OCI-LY7 (cell line): ENCODE measurements at regions not wholly inside any gene's neighbourhood (a gene's known extent, or its start where the extent isn't known, plus 50 kb on each side); places are given as distances from the start of the nearest gene placed in this dataset.

Source experiments
- BruUV-seq: library from RNA; stranded (reverse); fragments of 400-500 nt; replicated peaks from 2 replicates; lab custom pipeline; 2021; lab: Mats Ljungman, UMichigan
- CTCF ChIA-PET: fragments of 300-600 bp; sonication (Branson Sonifier 250); formaldehyde crosslinking; loops from one replicate; lab custom pipeline; 2022; ENCODE audit warnings: antibody characterized with exemption; ENCODE audit not compliant: unreplicated experiment; lab: Charles Lee
- POLR2A ChIA-PET: fragments of 300-600 bp; sonication (Branson Sonifier 250); formaldehyde crosslinking; loops from one replicate; lab custom pipeline; 2022; ENCODE audit warnings: antibody characterized with exemption; lab: Charles Lee
- DNase-seq: peaks from one replicate; pipeline ENCODE4 v3.0.0-alpha.2; 2015; ENCODE audit warnings: low spot score
- H2AFZ ChIP-seq: fragments of 200-600 bp; sonication (generic), shearing (Covaris generic); 2 replicates; pipeline ENCODE4 v1.6.1; 2014; ENCODE audit warnings: mild to moderate bottlenecking, antibody characterized with exemption, low read length, moderate library complexity
- H3K27ac ChIP-seq: fragments of 200-600 bp; sonication (generic); 2 replicates; pipeline ENCODE4 v1.5.1; 2014; ENCODE audit warnings: mixed run types, low read depth, mild to moderate bottlenecking, moderate library complexity, low read length, inconsistent platforms; ENCODE audit not compliant: poor library complexity, severe bottlenecking
- H3K36me3 ChIP-seq: fragments of 200-600 bp; sonication (generic); 2 replicates; pipeline ENCODE4 v1.6.1; 2014; ENCODE audit warnings: mild to moderate bottlenecking, antibody characterized with exemption, low read length, moderate library complexity, mixed read lengths; ENCODE audit not compliant: insufficient read depth
- H3K4me1 ChIP-seq: fragments of 200-600 bp; sonication (generic); 2 replicates; pipeline ENCODE4 v1.5.1; 2014; ENCODE audit warnings: mild to moderate bottlenecking, low read length; ENCODE audit not compliant: insufficient read depth, poor library complexity, severe bottlenecking
- H3K4me2 ChIP-seq: fragments of 200-600 bp; sonication (generic); 2 replicates; pipeline ENCODE4 v1.6.1; 2014; ENCODE audit warnings: mild to moderate bottlenecking, low read length
- H3K4me3 ChIP-seq: fragments of 200-600 bp; sonication (generic); 2 replicates; pipeline ENCODE4 v1.5.1; 2014; ENCODE audit warnings: mild to moderate bottlenecking, low read depth, low read length; ENCODE audit not compliant: poor library complexity, severe bottlenecking
- H3K79me2 ChIP-seq: fragments of 200-600 bp; sonication (generic); 2 replicates; pipeline ENCODE4 v1.6.1; 2016; ENCODE audit warnings: low read depth, mild to moderate bottlenecking, low read length, moderate library complexity, mixed read lengths; ENCODE audit not compliant: insufficient read depth
- H3K9me2 ChIP-seq: fragments of 200-600 bp; sonication (generic); 2 replicates; pipeline ENCODE4 v1.6.1; 2016; ENCODE audit warnings: mild to moderate bottlenecking, low read length, mixed read lengths; ENCODE audit not compliant: insufficient read depth
- H3K9me3 ChIP-seq: fragments of 200-600 bp; sonication (generic); 2 replicates; pipeline ENCODE4 v1.6.1; 2014; ENCODE audit warnings: mild to moderate bottlenecking, mixed run types, low read length, mixed read lengths
- H4K20me1 ChIP-seq: fragments of 200-600 bp; sonication (generic); 2 replicates; pipeline ENCODE4 v1.6.1; 2014; ENCODE audit warnings: mild to moderate bottlenecking, antibody characterized with exemption, low read length, moderate library complexity, mixed read lengths; ENCODE audit not compliant: insufficient read depth
- EZH2phosphoT487 ChIP-seq: fragments of 200-600 bp; sonication (generic); IDR thresholded peaks from 2 replicates; pipeline ENCODE4 v1.6.1; 2018; ENCODE audit warnings: low read depth, borderline replicate concordance, mild to moderate bottlenecking, mixed run types, antibody characterized with exemption, low read length, moderate library complexity, mixed read lengths
- intact Hi-C: fragments of 100-400 bp; cut with micrococcal nuclease; formaldehyde crosslinking; loops from one replicate; pipeline ENCODE4 v1.10.0; 2022; ENCODE audit not compliant: unreplicated experiment
- TF ChIP-seq, protein P1 (sequence below): fragments of 200-600 bp; sonication (generic); conservative IDR thresholded peaks from 2 replicates; pipeline ENCODE4 v1.5.1; 2014; ENCODE audit warnings: mild to moderate bottlenecking, antibody characterized with exemption, low read length, moderate library complexity, mixed read lengths

DNA sequence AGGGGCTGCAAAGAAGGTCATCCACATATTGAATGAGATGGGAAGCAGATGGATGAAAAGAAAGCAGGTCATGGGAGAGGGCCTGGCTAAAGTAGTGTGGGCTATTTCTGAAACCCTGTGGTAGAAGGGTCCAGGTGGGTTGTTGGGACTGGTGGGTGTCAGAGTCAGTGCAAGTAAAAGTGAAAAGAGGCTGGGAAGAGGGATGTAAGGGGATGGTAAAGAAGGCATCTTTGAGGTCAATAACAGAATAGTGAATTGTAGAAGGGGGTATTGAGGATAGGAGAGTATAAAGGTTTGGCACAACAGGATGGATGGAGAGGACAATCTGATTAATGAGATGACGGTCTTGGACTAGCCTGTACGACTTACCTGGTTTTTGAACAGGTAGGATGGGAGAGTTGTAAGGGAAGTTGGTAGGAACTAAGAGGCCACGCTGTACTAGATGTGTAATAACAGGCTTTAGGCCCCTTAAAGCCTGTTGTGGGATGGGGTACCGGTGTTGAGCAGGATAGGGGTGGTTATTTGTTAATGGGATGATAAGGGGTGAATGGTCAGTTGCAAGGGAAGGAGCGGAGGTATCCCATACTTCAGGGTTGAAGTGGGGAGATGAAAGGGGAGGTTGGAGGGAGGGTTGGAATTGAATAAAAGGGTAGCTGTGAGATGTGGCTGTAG, 748.9 kb upstream of the ADGRB3 start:
- ChIA-PET CTCF (no interaction called here), POLR2A (no interaction called here)
- no peak overlapping the region for H3K4me2 ChIP-seq
- DNase-seq, result no peak
- intact Hi-C loops, result no loop called here
- no peak overlapping the region for H3K27ac ChIP-seq
- no peak for TF ChIP-seq EZH2phosphoT487
- TF ChIP-seq, protein P1, sequence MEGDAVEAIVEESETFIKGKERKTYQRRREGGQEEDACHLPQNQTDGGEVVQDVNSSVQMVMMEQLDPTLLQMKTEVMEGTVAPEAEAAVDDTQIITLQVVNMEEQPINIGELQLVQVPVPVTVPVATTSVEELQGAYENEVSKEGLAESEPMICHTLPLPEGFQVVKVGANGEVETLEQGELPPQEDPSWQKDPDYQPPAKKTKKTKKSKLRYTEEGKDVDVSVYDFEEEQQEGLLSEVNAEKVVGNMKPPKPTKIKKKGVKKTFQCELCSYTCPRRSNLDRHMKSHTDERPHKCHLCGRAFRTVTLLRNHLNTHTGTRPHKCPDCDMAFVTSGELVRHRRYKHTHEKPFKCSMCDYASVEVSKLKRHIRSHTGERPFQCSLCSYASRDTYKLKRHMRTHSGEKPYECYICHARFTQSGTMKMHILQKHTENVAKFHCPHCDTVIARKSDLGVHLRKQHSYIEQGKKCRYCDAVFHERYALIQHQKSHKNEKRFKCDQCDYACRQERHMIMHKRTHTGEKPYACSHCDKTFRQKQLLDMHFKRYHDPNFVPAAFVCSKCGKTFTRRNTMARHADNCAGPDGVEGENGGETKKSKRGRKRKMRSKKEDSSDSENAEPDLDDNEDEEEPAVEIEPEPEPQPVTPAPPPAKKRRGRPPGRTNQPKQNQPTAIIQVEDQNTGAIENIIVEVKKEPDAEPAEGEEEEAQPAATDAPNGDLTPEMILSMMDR, result no peak
- no peaks in the 10 kb centered on the region for H3K36me3 ChIP-seq
- no peaks in the 10 kb centered on the region for H4K20me1 ChIP-seq
- H2AFZ ChIP-seq, result no peak overlapping the region
- no peaks in the 10 kb centered on the region for H3K9me2 ChIP-seq
- H3K4me3 ChIP-seq, result no peak overlapping the region
- no peaks in the 10 kb centered on the region for H3K79me2 ChIP-seq
- BruUV-seq, result no TSS peak
- peaks cover 9% of the 10 kb centered on the region for H3K4me1 ChIP-seq
- H3K9me3 ChIP-seq, result no peaks in the 10 kb centered on the region

DNA sequence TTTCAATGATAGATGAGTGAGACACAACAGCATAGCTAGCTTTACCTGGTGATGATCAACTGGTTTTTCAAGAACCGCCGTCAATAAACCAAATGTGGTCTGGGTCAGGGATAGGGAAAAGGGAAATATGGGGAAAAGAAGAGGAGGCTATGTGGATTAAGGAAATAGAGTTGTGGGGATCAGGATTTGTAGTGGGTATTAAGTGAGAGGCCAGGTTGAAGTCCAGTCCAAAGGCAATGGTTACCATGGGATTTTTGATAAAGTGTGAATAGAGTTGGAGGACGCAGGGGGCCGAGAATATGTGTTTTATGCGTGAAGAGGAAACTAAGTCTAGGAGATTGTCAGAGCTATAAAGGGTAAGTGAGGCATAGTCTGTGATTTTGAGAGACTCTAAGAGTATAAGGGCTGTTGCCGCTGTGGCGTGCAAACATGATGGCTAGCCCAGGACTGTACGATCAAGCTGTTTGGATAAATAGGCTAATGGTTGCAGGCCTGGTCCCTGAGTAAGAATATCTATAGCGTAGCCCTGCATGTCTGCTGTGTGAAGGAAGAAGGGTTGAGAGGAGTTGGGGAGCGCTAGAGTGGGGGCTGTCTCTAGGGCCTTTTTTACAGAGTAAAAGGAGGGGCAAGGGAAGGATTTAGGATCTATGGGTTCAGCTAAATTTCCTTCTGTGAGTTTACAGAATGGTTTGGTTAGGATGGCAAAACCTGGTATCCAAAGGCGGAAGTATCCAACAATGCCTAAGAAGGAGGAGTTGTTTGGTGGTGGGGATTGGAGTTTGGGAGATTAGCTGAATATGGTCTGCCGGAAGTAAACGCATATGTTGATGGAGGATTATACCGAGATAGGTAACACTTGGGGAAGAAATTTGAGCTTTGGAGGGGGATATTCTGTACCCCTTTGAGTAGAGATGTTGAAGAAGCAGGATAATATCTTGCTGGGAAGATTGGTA, 749.7 kb upstream of the ADGRB3 start:
- no TSS peak for BruUV-seq
- Histone ChIP-seq H2AFZ (no peak overlapping the region), H4K20me1 (no peaks in the 10 kb centered on the region), H3K4me3 (no peak overlapping the region), H3K36me3 (no peaks in the 10 kb centered on the region), H3K9me2 (no peaks in the 10 kb centered on the region), H3K9me3 (no peaks in the 10 kb centered on the region), H3K4me1 (peaks cover 9% of the 10 kb centered on the region), H3K79me2 (no peaks in the 10 kb centered on the region), H3K4me2 (no peak overlapping the region), H3K27ac (no peak overlapping the region)
- intact Hi-C loops, result no loop called here
- TF ChIP-seq, protein P1, result no peak
- TF ChIP-seq EZH2phosphoT487, result no peak
- no peak for DNase-seq
- CTCF ChIA-PET, result no interaction called here
- POLR2A ChIA-PET, result no interaction called here

DNA sequence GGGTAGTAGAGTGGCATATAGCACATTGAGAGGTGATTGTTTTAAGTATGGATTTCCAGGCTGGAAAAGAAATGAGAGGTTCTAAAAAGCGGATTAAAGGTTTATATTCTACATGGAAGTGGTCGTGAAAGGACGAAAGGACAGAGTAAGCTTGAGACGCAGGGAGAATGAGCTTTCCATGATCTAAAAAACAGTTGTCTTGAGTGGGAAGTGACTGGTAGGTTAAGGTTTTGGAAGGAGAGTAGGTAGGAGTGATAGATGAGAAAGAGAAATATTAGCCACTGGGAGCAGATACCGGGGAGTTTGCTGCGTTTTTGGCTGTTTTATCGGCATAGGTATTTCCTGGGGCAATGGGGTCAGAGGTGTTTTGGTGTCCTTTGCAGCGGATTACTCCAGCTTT, 750.6 kb upstream of the ADGRB3 start:
- no TSS peak for BruUV-seq
- intact Hi-C loops, result no loop called here
- no peaks in the 10 kb centered on the region for H3K36me3 ChIP-seq
- no peak overlapping the region for H3K4me2 ChIP-seq
- ChIA-PET POLR2A (no interaction called here), CTCF (no interaction called here)
- no peaks in the 10 kb centered on the region for H3K79me2 ChIP-seq
- H3K4me1 ChIP-seq, result peaks cover 9% of the 10 kb centered on the region
- no peak overlapping the region for H2AFZ ChIP-seq
- TF ChIP-seq, protein P1, result no peak
- TF ChIP-seq EZH2phosphoT487, result no peak
- no peaks in the 10 kb centered on the region for H3K9me3 ChIP-seq
- no peak for DNase-seq
- no peaks in the 10 kb centered on the region for H3K9me2 ChIP-seq
- H4K20me1 ChIP-seq, result no peaks in the 10 kb centered on the region
- no peak overlapping the region for H3K4me3 ChIP-seq
- H3K27ac ChIP-seq, result no peak overlapping the region
